Keratinocyte (primary cell): ENCODE measurements at regions not wholly inside any gene's neighbourhood (a gene's known extent, or its start where the extent isn't known, plus 50 kb on each side); places are given as distances from the start of the nearest gene placed in this dataset.

Experiments
- DNase-seq: peaks from one replicate; pipeline ENCODE4 v3.0.0-alpha.2; 2011; ENCODE audit warnings: low read depth, missing footprints, low spot score
- FAIRE-seq: peaks from 2 replicates; lab custom pipeline; 2011; peaks lifted over from hg19 to GRCh38; lab: Jason Lieb, UNC
- H2AFZ ChIP-seq: 2 replicates; pipeline ENCODE4 v1.6.0; 2012; ENCODE audit warnings: low read length, control low read depth, inconsistent platforms; ENCODE audit not compliant: control insufficient read depth
- H3K27ac ChIP-seq: 2 replicates; pipeline ENCODE4 v1.5.1; 2011; ENCODE audit warnings: low read length; ENCODE audit not compliant: control insufficient read depth, insufficient read depth
- H3K27me3 ChIP-seq: 3 replicates; pipeline ENCODE4 v1.6.0; 2011; ENCODE audit warnings: low read length; ENCODE audit not compliant: control insufficient read depth, insufficient read depth; ENCODE audit errors: extremely low read depth
- H3K36me3 ChIP-seq, 2 experiments: 2 replicates in 1 of 2; 3 replicates in 1 of 2; pipeline ENCODE4 v1.5.1; 2011; ENCODE audit warnings: low read length in 2 of 2, mild to moderate bottlenecking in 1 of 2; ENCODE audit not compliant: control insufficient read depth in 2 of 2, insufficient read depth in 2 of 2; ENCODE audit errors: extremely low read depth in 1 of 2
- H3K4me1 ChIP-seq: 3 replicates; pipeline ENCODE4 v1.5.1; 2011; ENCODE audit warnings: low read length; ENCODE audit not compliant: control insufficient read depth, insufficient read depth; ENCODE audit errors: extremely low read depth
- H3K4me2 ChIP-seq: 3 replicates; pipeline ENCODE4 v1.6.0; 2011; ENCODE audit warnings: low read depth, low read length; ENCODE audit not compliant: control insufficient read depth, insufficient read depth; ENCODE audit errors: extremely low read depth
- H3K4me3 ChIP-seq, 3 experiments: fragments of 200-600 bp in 1 of 3; sonication (generic) in 1 of 3; 2 replicates in 2 of 3; 3 replicates in 1 of 3; pipeline ENCODE4 v1.5.1; 2011 to 2016; ENCODE audit warnings: low read length in 3 of 3, mild to moderate bottlenecking in 3 of 3, control low read depth in 2 of 3, inconsistent platforms in 1 of 3, low read depth in 1 of 3, mixed read lengths in 1 of 3, mixed run types in 1 of 3, moderate library complexity in 1 of 3; ENCODE audit not compliant: control insufficient read depth in 2 of 3, insufficient read depth in 2 of 3; ENCODE audit errors: extremely low read depth in 1 of 3
- H3K79me2 ChIP-seq: 2 replicates; pipeline ENCODE4 v1.6.0; 2012; ENCODE audit warnings: low read length; ENCODE audit not compliant: control insufficient read depth, insufficient read depth
- H3K9ac ChIP-seq: 3 replicates; pipeline ENCODE4 v1.6.0; 2011; ENCODE audit warnings: low read length; ENCODE audit not compliant: control insufficient read depth, insufficient read depth; ENCODE audit errors: extremely low read depth
- H3K9me1 ChIP-seq: 3 replicates; pipeline ENCODE4 v1.6.0; 2011; ENCODE audit warnings: low read length; ENCODE audit not compliant: control insufficient read depth, insufficient read depth; ENCODE audit errors: extremely low read depth
- H3K9me3 ChIP-seq: 2 replicates; pipeline ENCODE4 v1.5.1; 2012; ENCODE audit warnings: low read depth, low read length; ENCODE audit not compliant: control insufficient read depth
- H4K20me1 ChIP-seq: 3 replicates; pipeline ENCODE4 v1.6.0; 2011; ENCODE audit warnings: low read length; ENCODE audit not compliant: control insufficient read depth, insufficient read depth; ENCODE audit errors: extremely low read depth
- CTCF ChIP-seq, 3 experiments: IDR thresholded peaks in 1 of 3; conservative IDR thresholded peaks in 1 of 3; optimal IDR thresholded peaks in 1 of 3; 2 replicates in 2 of 3; 3 replicates in 1 of 3; pipeline versions ENCODE3 to v1.5.1; 2011; ENCODE audit warnings: low read length in 3 of 3, mild to moderate bottlenecking in 3 of 3, moderate library complexity in 2 of 3, control low read depth in 1 of 3, inconsistent platforms in 1 of 3; ENCODE audit not compliant: insufficient read depth in 2 of 3; ENCODE audit errors: extremely low read depth in 1 of 3
- EZH2 ChIP-seq: IDR thresholded peaks from one replicate; pipeline ENCODE4 v1.6.1; 2012; ENCODE audit warnings: inconsistent platforms, mild to moderate bottlenecking, low read length, moderate library complexity
- dilution Hi-C: fragments of 300-500 bp; cut with MboI; formaldehyde crosslinking; loops from one replicate; pipeline ENCODE4 v1.7.0; 2020; ENCODE audit warnings: low sequenced_read_pairs; ENCODE audit not compliant: extremely low pct_ligation_motif_present

DNA sequence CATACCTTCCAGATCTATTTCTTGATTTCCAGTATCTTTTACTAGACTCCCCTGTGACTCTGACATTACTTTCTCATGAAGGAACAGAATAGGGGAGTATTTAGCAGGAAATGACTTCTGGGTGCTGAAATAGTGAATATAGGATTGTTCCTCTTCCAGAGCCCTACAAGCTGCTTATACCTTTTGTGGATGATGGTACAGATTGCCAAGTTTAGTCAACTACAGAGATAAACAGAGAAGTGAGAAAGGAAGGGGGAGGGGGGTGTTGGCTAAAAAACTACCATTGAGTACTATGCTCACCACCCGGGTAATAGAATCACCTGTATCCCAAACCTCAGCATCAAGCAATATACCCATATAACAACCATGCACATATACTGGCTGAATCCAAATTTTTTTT, 298.3 kb upstream of the GPR149 start:
- FAIRE-seq (no peak), DNase-seq (no peak)
- Histone ChIP-seq H3K4me1 (no peaks in the 10 kb centered on the region), H3K27ac (no peak overlapping the region), H2AFZ (no peak overlapping the region), H3K27me3 (no peaks in the 10 kb centered on the region), H3K79me2 (no peaks in the 10 kb centered on the region), H3K36me3 (no peaks in the 10 kb centered on the region), H3K4me3 (no peak overlapping the region), H3K9me1 (no peaks in the 10 kb centered on the region), H3K4me2 (no peak overlapping the region), H4K20me1 (no peaks in the 10 kb centered on the region), H3K9ac (no peak overlapping the region), H3K9me3 (no peaks in the 10 kb centered on the region)
- no peak for TF ChIP-seq EZH2
- TF ChIP-seq CTCF (optimal IDR thresholded peaks at IDR 0.05 in 1 of 3, IDR thresholded peaks at IDR 0.05 in 1 of 3, conservative IDR thresholded peaks at IDR 0.05 in 1 of 3; ENCODE audit: extremely low read depth in 1 of 3, insufficient read depth in 2 of 3, low read length in 3 of 3): no peak
- dilution Hi-C loops: no loop called here

GRCh38 chr3:154720921-154721320, 290.9 kb upstream of the GPR149 start:
- no peak overlapping the region for H3K9ac ChIP-seq
- H3K4me1 ChIP-seq: no peaks in the 10 kb centered on the region
- no peaks in the 10 kb centered on the region for H4K20me1 ChIP-seq
- no peaks in the 10 kb centered on the region for H3K79me2 ChIP-seq
- H2AFZ ChIP-seq: no peak overlapping the region
- H3K27ac ChIP-seq: no peak overlapping the region
- FAIRE-seq (no peak), DNase-seq (no peak)
- no peak for TF ChIP-seq EZH2
- no peak for TF ChIP-seq CTCF (optimal IDR thresholded peaks at IDR 0.05 in 1 of 3, IDR thresholded peaks at IDR 0.05 in 1 of 3, conservative IDR thresholded peaks at IDR 0.05 in 1 of 3; ENCODE audit: extremely low read depth in 1 of 3, insufficient read depth in 2 of 3, low read length in 3 of 3)
- dilution Hi-C loops: no loop called here
- no peaks in the 10 kb centered on the region for H3K27me3 ChIP-seq
- H3K4me3 ChIP-seq: no peak overlapping the region
- H3K9me1 ChIP-seq: no peaks in the 10 kb centered on the region
- no peaks in the 10 kb centered on the region for H3K36me3 ChIP-seq
- no peaks in the 10 kb centered on the region for H3K9me3 ChIP-seq
- no peak overlapping the region for H3K4me2 ChIP-seq
